HepG2 (cell line): ENCODE measurements at regions not wholly inside any gene's neighbourhood (a gene's known extent, or its start where the extent isn't known, plus 50 kb on each side); places are given as distances from the start of the nearest gene placed in this dataset.
A peak's percentile ranks its signal among the peaks of the same experiment; 100 is the strongest.

Experiments
- CEBPB ChIP-seq: IDR thresholded peaks from 2 replicates; pipeline ENCODE4 v1.6.1; 2011; ENCODE audit warnings: low read depth, low read length, improper control_type of control experiment, borderline replicate concordance
- CENPT ChIP-seq: sonication (generic); formaldehyde crosslinking; IDR thresholded peaks from 2 replicates; pipeline ENCODE4 v1.8.0; 2022; ENCODE audit warnings: low read depth, mild to moderate bottlenecking, moderate library complexity, missing genetic modification reagents
- MAX ChIP-seq: IDR thresholded peaks from 2 replicates; pipeline ENCODE4 v1.6.1; 2012; ENCODE audit warnings: inconsistent platforms
- MTA3 ChIP-seq: sonication (generic); formaldehyde crosslinking; IDR thresholded peaks from 2 replicates; pipeline ENCODE4 v1.4.0; 2020; ENCODE audit warnings: missing genetic modification reagents
- NONO ChIP-seq, 2 experiments: fragments of 450-650 bp in 1 of 2; sonication (generic) in 1 of 2; formaldehyde crosslinking in 1 of 2; IDR thresholded peaks in 1 of 2; conservative IDR thresholded peaks in 1 of 2; 2 replicates each; pipeline versions ENCODE4 v1.6.1 to v1.8.0; 2017 to 2022; ENCODE audit warnings: mild to moderate bottlenecking in 1 of 2, missing genetic modification reagents in 1 of 2, moderate library complexity in 1 of 2
- RCOR2 ChIP-seq: IDR thresholded peaks from 2 replicates; pipeline ENCODE4 v1.6.1; 2016; ENCODE audit warnings: missing biosample characterization, missing genetic modification reagents
- RXRA ChIP-seq: sonication (generic); formaldehyde crosslinking; IDR thresholded peaks from 2 replicates; pipeline ENCODE4 v1.5.1; 2020; ENCODE audit warnings: missing genetic modification reagents
- SIN3B ChIP-seq: fragments of 150-350 bp; IDR thresholded peaks from 2 replicates; pipeline ENCODE4 v1.6.1; 2014; ENCODE audit warnings: low read length
- SKI ChIP-seq: fragments of 450-650 bp; IDR thresholded peaks from one replicate; pipeline ENCODE4 v1.6.1; 2018; ENCODE audit warnings: mild to moderate bottlenecking; ENCODE audit not compliant: partially characterized antibody
- STAG1 ChIP-seq: sonication (generic); formaldehyde crosslinking; IDR thresholded peaks from 2 replicates; pipeline ENCODE4 v1.4.0; 2020; ENCODE audit warnings: missing genetic modification reagents
- TEAD3 ChIP-seq: optimal IDR thresholded peaks from 2 replicates; pipeline ENCODE3; 2016; ENCODE audit warnings: borderline replicate concordance
- TEF ChIP-seq: sonication (generic); formaldehyde crosslinking; IDR thresholded peaks from 2 replicates; pipeline ENCODE4 v1.5.0; 2020; ENCODE audit warnings: missing genetic modification reagents
- TRIM22 ChIP-seq: fragments of 450-650 bp; IDR thresholded peaks from 2 replicates; pipeline ENCODE4 v1.6.1; 2017
- ZNF12 ChIP-seq: sonication (generic); formaldehyde crosslinking; IDR thresholded peaks from 2 replicates; pipeline ENCODE4 v1.5.0; 2020; ENCODE audit warnings: missing genetic modification reagents
- ZNF335 ChIP-seq: sonication (generic); formaldehyde crosslinking; IDR thresholded peaks from 2 replicates; pipeline ENCODE4 v1.4.0; 2020; ENCODE audit warnings: missing genetic modification reagents
- ZNF574 ChIP-seq: sonication (generic); formaldehyde crosslinking; IDR thresholded peaks from 2 replicates; pipeline ENCODE4 v1.4.0; 2020; ENCODE audit warnings: missing genetic modification reagents
- TF ChIP-seq, protein P1 (sequence below): sonication (generic); formaldehyde crosslinking; conservative IDR thresholded peaks from 2 replicates; pipeline ENCODE4 v1.8.0; 2022; ENCODE audit warnings: low read depth, missing genetic modification reagents
- TF ChIP-seq, protein P2 (sequence below): sonication (generic); formaldehyde crosslinking; IDR thresholded peaks from 2 replicates; pipeline ENCODE4 v1.8.0; 2022; ENCODE audit warnings: mild to moderate bottlenecking, missing genetic modification reagents
- TF ChIP-seq, protein P3 (sequence below): sonication (generic); formaldehyde crosslinking; conservative IDR thresholded peaks from 2 replicates; pipeline ENCODE4 v1.4.0; 2020; ENCODE audit warnings: missing genetic modification reagents

DNA sequence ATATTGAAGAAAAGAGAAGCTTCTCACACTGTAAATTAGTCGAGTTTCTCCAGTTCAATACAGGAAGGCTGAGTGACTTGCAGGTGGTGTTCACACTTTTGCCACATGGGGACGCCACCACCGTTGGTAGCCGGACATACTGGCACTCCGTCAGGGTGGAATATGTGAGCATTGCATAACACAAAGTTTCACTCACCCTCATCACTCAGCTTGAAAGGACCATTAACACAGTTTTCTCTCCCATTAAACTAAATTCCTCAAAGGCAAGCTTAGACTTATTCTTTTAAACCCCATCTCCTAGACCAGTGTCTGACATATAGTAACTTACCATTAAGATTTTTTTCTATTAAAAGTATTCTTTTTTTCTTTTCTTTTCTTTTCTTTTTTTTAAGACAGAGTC lies 105.3 kb upstream of the SERBP1 start (continued):
- TF ChIP-seq, protein P1, sequence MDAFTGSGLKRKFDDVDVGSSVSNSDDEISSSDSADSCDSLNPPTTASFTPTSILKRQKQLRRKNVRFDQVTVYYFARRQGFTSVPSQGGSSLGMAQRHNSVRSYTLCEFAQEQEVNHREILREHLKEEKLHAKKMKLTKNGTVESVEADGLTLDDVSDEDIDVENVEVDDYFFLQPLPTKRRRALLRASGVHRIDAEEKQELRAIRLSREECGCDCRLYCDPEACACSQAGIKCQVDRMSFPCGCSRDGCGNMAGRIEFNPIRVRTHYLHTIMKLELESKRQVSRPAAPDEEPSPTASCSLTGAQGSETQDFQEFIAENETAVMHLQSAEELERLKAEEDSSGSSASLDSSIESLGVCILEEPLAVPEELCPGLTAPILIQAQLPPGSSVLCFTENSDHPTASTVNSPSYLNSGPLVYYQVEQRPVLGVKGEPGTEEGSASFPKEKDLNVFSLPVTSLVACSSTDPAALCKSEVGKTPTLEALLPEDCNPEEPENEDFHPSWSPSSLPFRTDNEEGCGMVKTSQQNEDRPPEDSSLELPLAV (CRISPR knock-in tag) = no peak
- TF ChIP-seq ZNF12 (CRISPR knock-in tag) = 0 out of 2 replicates have a peak, but pooled peaks have one; percentile 21
- TF ChIP-seq, protein P2, sequence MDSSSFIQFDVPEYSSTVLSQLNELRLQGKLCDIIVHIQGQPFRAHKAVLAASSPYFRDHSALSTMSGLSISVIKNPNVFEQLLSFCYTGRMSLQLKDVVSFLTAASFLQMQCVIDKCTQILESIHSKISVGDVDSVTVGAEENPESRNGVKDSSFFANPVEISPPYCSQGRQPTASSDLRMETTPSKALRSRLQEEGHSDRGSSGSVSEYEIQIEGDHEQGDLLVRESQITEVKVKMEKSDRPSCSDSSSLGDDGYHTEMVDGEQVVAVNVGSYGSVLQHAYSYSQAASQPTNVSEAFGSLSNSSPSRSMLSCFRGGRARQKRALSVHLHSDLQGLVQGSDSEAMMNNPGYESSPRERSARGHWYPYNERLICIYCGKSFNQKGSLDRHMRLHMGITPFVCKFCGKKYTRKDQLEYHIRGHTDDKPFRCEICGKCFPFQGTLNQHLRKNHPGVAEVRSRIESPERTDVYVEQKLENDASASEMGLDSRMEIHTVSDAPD = no peak
- peak; percentile 96 for TF ChIP-seq STAG1
- peak; percentile 90 for TF ChIP-seq CEBPB
- no peak for TF ChIP-seq TRIM22
- peak; percentile 67; the same call in 1 of the 2 replicates for TF ChIP-seq RCOR2 (CRISPR knock-in tag)
- 0 out of 2 replicates have a peak, but pooled peaks have one; percentile 39 for TF ChIP-seq ZNF574
- TF ChIP-seq TEF (CRISPR knock-in tag) = peak; percentile 99
- TF ChIP-seq, protein P3, sequence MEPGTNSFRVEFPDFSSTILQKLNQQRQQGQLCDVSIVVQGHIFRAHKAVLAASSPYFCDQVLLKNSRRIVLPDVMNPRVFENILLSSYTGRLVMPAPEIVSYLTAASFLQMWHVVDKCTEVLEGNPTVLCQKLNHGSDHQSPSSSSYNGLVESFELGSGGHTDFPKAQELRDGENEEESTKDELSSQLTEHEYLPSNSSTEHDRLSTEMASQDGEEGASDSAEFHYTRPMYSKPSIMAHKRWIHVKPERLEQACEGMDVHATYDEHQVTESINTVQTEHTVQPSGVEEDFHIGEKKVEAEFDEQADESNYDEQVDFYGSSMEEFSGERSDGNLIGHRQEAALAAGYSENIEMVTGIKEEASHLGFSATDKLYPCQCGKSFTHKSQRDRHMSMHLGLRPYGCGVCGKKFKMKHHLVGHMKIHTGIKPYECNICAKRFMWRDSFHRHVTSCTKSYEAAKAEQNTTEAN (CRISPR knock-in tag) = no peak; the same call in 1 of the 2 replicates
- no peak for TF ChIP-seq NONO (IDR thresholded peaks at IDR 0.05)
- TF ChIP-seq NONO (CRISPR knock-in tag; conservative IDR thresholded peaks at IDR 0.05) = no peak
- TF ChIP-seq CENPT (CRISPR knock-in tag) = no peak
- TF ChIP-seq TEAD3 (CRISPR knock-in tag) = peak; percentile 94
- TF ChIP-seq ZNF335 (CRISPR knock-in tag) = 0 out of 2 replicates have a peak, but pooled peaks have one; percentile 20
- TF ChIP-seq SKI = peak; percentile 28
- TF ChIP-seq MTA3 (CRISPR knock-in tag) = no peak
- peak; percentile 49; the same call in 1 of the 2 replicates for TF ChIP-seq RXRA (CRISPR knock-in tag)
- peak; percentile 57; the same call in 1 of the 2 replicates for TF ChIP-seq MAX
- 0 out of 2 replicates have a peak, but pooled peaks have one; percentile 40 for TF ChIP-seq SIN3B
